Body of pancreas (tissue), 4 donors: ENCODE measurements at regions not wholly inside any gene's neighbourhood (a gene's known extent, or its start where the extent isn't known, plus 50 kb on each side); places are given as distances from the start of the nearest gene placed in this dataset.
"Not testable (repeated sequence)": the region's sequence is repeated elsewhere in the genome, so short reads cannot be mapped to it uniquely, and the experiment has no call there.

ENCODE experiments used
- POLR2A ChIP-seq, 3 donors: fragments of 450-650 bp; IDR thresholded peaks; one replicate each; pipeline ENCODE4 v1.6.1; 2016; ENCODE audit warnings: antibody characterized with exemption in 3 of 3, mild to moderate bottlenecking in 2 of 3
- TF ChIP-seq, protein P1 (sequence below), 7 experiments: fragments of 450-650 bp in 4 of 7; fragments of 200-600 bp in 3 of 7; sonication (generic) in 3 of 7; IDR thresholded peaks; one replicate each; pipeline ENCODE4 v1.5.1; 2016 to 2019; ENCODE audit warnings: antibody characterized with exemption in 7 of 7

DNA sequence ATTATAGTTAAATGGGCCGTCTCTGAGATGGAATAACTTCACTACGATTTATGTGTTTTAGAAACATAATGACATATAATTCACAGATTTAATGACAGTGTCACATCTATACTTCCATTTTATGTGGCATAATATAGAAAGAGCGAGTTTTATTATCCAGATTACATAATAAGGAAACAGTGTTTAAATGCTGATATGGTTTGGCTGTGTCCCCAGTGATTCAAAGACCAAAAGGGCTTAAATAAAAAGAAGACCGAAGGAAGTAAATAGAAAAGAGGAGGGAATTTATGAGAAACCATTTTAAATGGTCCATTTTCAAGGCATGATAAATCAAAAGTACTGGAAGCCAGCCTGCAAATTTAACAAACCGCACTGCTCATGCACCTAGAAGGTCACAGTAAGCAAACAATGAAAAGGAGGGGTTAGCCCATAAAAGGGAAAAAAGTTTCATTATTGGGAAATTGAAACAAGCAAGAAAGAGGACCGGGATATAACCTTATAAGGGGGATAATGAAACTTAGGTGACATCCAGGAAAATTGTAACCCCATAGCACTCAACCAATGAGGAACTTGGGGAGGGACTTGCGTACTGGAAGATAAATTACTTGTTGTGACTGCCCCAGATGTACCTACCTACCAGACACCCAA, 99.2 kb downstream of the SPATA31A6 start:
- TF ChIP-seq, protein P1, sequence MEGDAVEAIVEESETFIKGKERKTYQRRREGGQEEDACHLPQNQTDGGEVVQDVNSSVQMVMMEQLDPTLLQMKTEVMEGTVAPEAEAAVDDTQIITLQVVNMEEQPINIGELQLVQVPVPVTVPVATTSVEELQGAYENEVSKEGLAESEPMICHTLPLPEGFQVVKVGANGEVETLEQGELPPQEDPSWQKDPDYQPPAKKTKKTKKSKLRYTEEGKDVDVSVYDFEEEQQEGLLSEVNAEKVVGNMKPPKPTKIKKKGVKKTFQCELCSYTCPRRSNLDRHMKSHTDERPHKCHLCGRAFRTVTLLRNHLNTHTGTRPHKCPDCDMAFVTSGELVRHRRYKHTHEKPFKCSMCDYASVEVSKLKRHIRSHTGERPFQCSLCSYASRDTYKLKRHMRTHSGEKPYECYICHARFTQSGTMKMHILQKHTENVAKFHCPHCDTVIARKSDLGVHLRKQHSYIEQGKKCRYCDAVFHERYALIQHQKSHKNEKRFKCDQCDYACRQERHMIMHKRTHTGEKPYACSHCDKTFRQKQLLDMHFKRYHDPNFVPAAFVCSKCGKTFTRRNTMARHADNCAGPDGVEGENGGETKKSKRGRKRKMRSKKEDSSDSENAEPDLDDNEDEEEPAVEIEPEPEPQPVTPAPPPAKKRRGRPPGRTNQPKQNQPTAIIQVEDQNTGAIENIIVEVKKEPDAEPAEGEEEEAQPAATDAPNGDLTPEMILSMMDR (IDR thresholded peaks at IDR 0.05): not testable (repeated sequence)
- TF ChIP-seq POLR2A (IDR thresholded peaks at IDR 0.05): not testable (repeated sequence)
